ENCODE measurements at regions not wholly inside any gene's neighbourhood (a gene's known extent, or its start where the extent isn't known, plus 50 kb on each side); places are given as distances from the start of the nearest gene placed in this dataset.

GRCh38 chrX:15947648-15948317 lies 93.2 kb upstream of the AP1S2 start:
- no peak overlapping the region for H2AFZ ChIP-seq (ENCODE audit: insufficient read depth, low read length, poor library complexity)
- peak overlapping the region; percentile 70 for H3K27ac ChIP-seq (ENCODE audit: low read depth, low read length)
- no peak overlapping the region for H3K4ac ChIP-seq (ENCODE audit: low read depth, low read length)
- no peak overlapping the region for H3K18ac ChIP-seq (ENCODE audit: low read length)
- no peak overlapping the region for H3K4me3 ChIP-seq (ENCODE audit: low read depth, low read length)
- peak overlapping the region; percentile 7 for H4K91ac ChIP-seq (ENCODE audit: low read depth, low read length)
- H2BK12ac ChIP-seq (ENCODE audit: low read length), result no peak overlapping the region
- no peak overlapping the region for H2BK5ac ChIP-seq (ENCODE audit: low read depth, low read length, poor library complexity)
- H3K9me3 ChIP-seq (ENCODE audit: insufficient read depth, low read depth, low read length), result no peaks in the 10 kb centered on the region
- H3K23ac ChIP-seq (ENCODE audit: low read length), result no peak overlapping the region
- H3K4me1 ChIP-seq (ENCODE audit: control insufficient read depth in 1 of 2, insufficient read depth in 2 of 2, low read length in 2 of 2), result peaks cover 0 to 2% of the 10 kb centered on the region in 2 experiments
- no peak overlapping the region for H4K12ac ChIP-seq (ENCODE audit: low read depth, low read length)
- no peak overlapping the region for H3K4me2 ChIP-seq (ENCODE audit: low read length)
- H4K8ac ChIP-seq (ENCODE audit: low read depth, low read length), result no peak overlapping the region
- no peaks in the 10 kb centered on the region for H3K79me1 ChIP-seq (ENCODE audit: low read length)
- no peaks in the 10 kb centered on the region for H3K36me3 ChIP-seq (ENCODE audit: control insufficient read depth in 1 of 2, insufficient read depth in 2 of 2, low read length in 2 of 2)
- no CpG with 5 or more reads among the region's 1 CpG for WGBS (ENCODE audit: extremely low coverage, insufficient coverage, insufficient read length)
- H3K79me2 ChIP-seq (ENCODE audit: control insufficient read depth, insufficient read depth, low read length, poor library complexity), result no peaks in the 10 kb centered on the region
- DNase-seq, result no peak
- H3K27me3 ChIP-seq (ENCODE audit: insufficient read depth, low read length), result no peaks in the 10 kb centered on the region
- no peak overlapping the region for H2AK5ac ChIP-seq (ENCODE audit: low read length)
- no peak overlapping the region for H2BK120ac ChIP-seq (ENCODE audit: insufficient read depth, low read length, poor library complexity)
- H3K9ac ChIP-seq (ENCODE audit: low read length), result no peak overlapping the region
- no peak overlapping the region for H3K14ac ChIP-seq (ENCODE audit: low read length)

GRCh38 chrX:15946783-15947580 lies 92.4 kb upstream of the AP1S2 start:
- Histone ChIP-seq H4K8ac (ENCODE audit: low read depth, low read length) (no peak overlapping the region), H2AK5ac (ENCODE audit: low read length) (no peak overlapping the region), H3K4ac (ENCODE audit: low read depth, low read length) (no peak overlapping the region), H4K12ac (ENCODE audit: low read depth, low read length) (no peak overlapping the region), H3K27me3 (ENCODE audit: insufficient read depth, low read length) (no peaks in the 10 kb centered on the region), H3K4me2 (ENCODE audit: low read length) (peak overlapping the region; percentile 41), H3K23ac (ENCODE audit: low read length) (no peak overlapping the region), H3K79me2 (ENCODE audit: control insufficient read depth, insufficient read depth, low read length, poor library complexity) (no peaks in the 10 kb centered on the region), H3K4me1 (ENCODE audit: control insufficient read depth in 1 of 2, insufficient read depth in 2 of 2, low read length in 2 of 2) (peaks cover 0 to 2% of the 10 kb centered on the region in 2 experiments), H2BK12ac (ENCODE audit: low read length) (no peak overlapping the region), H3K9ac (ENCODE audit: low read length) (no peak overlapping the region), H2BK5ac (ENCODE audit: low read depth, low read length, poor library complexity) (no peak overlapping the region), H3K36me3 (ENCODE audit: control insufficient read depth in 1 of 2, insufficient read depth in 2 of 2, low read length in 2 of 2) (no peaks in the 10 kb centered on the region), H2AFZ (ENCODE audit: insufficient read depth, low read length, poor library complexity) (no peak overlapping the region), H4K91ac (ENCODE audit: low read depth, low read length) (no peak overlapping the region), H3K27ac (ENCODE audit: low read depth, low read length) (peak overlapping the region; percentile 86), H2BK120ac (ENCODE audit: insufficient read depth, low read length, poor library complexity) (no peak overlapping the region), H3K14ac (ENCODE audit: low read length) (no peak overlapping the region), H3K18ac (ENCODE audit: low read length) (no peak overlapping the region), H3K4me3 (ENCODE audit: low read depth, low read length) (no peak overlapping the region), H3K9me3 (ENCODE audit: insufficient read depth, low read depth, low read length) (no peaks in the 10 kb centered on the region), H3K79me1 (ENCODE audit: low read length) (no peaks in the 10 kb centered on the region)
- no peak for DNase-seq
- WGBS (ENCODE audit: extremely low coverage, insufficient coverage, insufficient read length), result no CpG with 5 or more reads among the region's 6 CpGs

- H3K79me1 ChIP-seq (ENCODE audit: low read length), result no peaks in the 10 kb centered on the region
- no peak overlapping the region for H2BK5ac ChIP-seq (ENCODE audit: low read depth, low read length, poor library complexity)
- DNase-seq, result no peak
- no peak overlapping the region for H3K18ac ChIP-seq (ENCODE audit: low read length)
- no peak overlapping the region for H4K8ac ChIP-seq (ENCODE audit: low read depth, low read length)
- no peak overlapping the region for H2AK5ac ChIP-seq (ENCODE audit: low read length)
- H3K9me3 ChIP-seq (ENCODE audit: insufficient read depth, low read depth, low read length), result no peaks in the 10 kb centered on the region
- H2AFZ ChIP-seq (ENCODE audit: insufficient read depth, low read length, poor library complexity), result no peak overlapping the region
- no peak overlapping the region for H4K12ac ChIP-seq (ENCODE audit: low read depth, low read length)
- no peak overlapping the region for H4K91ac ChIP-seq (ENCODE audit: low read depth, low read length)
- no peak overlapping the region for H3K14ac ChIP-seq (ENCODE audit: low read length)
- H3K9ac ChIP-seq (ENCODE audit: low read length), result no peak overlapping the region
- no peak overlapping the region for H3K4me2 ChIP-seq (ENCODE audit: low read length)
- H3K4me3 ChIP-seq (ENCODE audit: low read depth, low read length), result no peak overlapping the region
- H3K27ac ChIP-seq (ENCODE audit: low read depth, low read length), result no peak overlapping the region
- H3K4ac ChIP-seq (ENCODE audit: low read depth, low read length), result no peak overlapping the region
- H3K79me2 ChIP-seq (ENCODE audit: control insufficient read depth, insufficient read depth, low read length, poor library complexity), result no peaks in the 10 kb centered on the region
- no peak overlapping the region for H3K23ac ChIP-seq (ENCODE audit: low read length)
- H3K4me1 ChIP-seq (ENCODE audit: control insufficient read depth in 1 of 2, insufficient read depth in 2 of 2, low read length in 2 of 2), result peaks cover 0 to 2% of the 10 kb centered on the region in 2 experiments
- H2BK12ac ChIP-seq (ENCODE audit: low read length), result no peak overlapping the region
- WGBS (ENCODE audit: extremely low coverage, insufficient coverage, insufficient read length), result no CpG with 5 or more reads among the region's 2 CpGs
- no peaks in the 10 kb centered on the region for H3K27me3 ChIP-seq (ENCODE audit: insufficient read depth, low read length)
- no peaks in the 10 kb centered on the region for H3K36me3 ChIP-seq (ENCODE audit: control insufficient read depth in 1 of 2, insufficient read depth in 2 of 2, low read length in 2 of 2)
- no peak overlapping the region for H2BK120ac ChIP-seq (ENCODE audit: insufficient read depth, low read length, poor library complexity)
These were observed 88.8 kb upstream of the AP1S2 start for GRCh38 chrX:15943391-15943790.

GRCh38 chrX:15942307-15942706 lies 87.7 kb upstream of the AP1S2 start:
- H3K79me1 ChIP-seq (ENCODE audit: low read length), result no peaks in the 10 kb centered on the region
- no peak overlapping the region for H3K23ac ChIP-seq (ENCODE audit: low read length)
- H2AK5ac ChIP-seq (ENCODE audit: low read length), result no peak overlapping the region
- H2AFZ ChIP-seq (ENCODE audit: insufficient read depth, low read length, poor library complexity), result no peak overlapping the region
- H3K14ac ChIP-seq (ENCODE audit: low read length), result no peak overlapping the region
- no peak overlapping the region for H3K18ac ChIP-seq (ENCODE audit: low read length)
- WGBS (ENCODE audit: extremely low coverage, insufficient coverage, insufficient read length), result no CpG with 5 or more reads among the region's 2 CpGs
- H3K9ac ChIP-seq (ENCODE audit: low read length), result no peak overlapping the region
- no peaks in the 10 kb centered on the region for H3K27me3 ChIP-seq (ENCODE audit: insufficient read depth, low read length)
- H3K4me3 ChIP-seq (ENCODE audit: low read depth, low read length), result no peak overlapping the region
- no peaks in the 10 kb centered on the region for H3K36me3 ChIP-seq (ENCODE audit: control insufficient read depth in 1 of 2, insufficient read depth in 2 of 2, low read length in 2 of 2)
- no peaks in the 10 kb centered on the region for H3K9me3 ChIP-seq (ENCODE audit: insufficient read depth, low read depth, low read length)
- H2BK5ac ChIP-seq (ENCODE audit: low read depth, low read length, poor library complexity), result no peak overlapping the region
- no peaks in the 10 kb centered on the region for H3K79me2 ChIP-seq (ENCODE audit: control insufficient read depth, insufficient read depth, low read length, poor library complexity)
- H3K4ac ChIP-seq (ENCODE audit: low read depth, low read length), result no peak overlapping the region
- H4K8ac ChIP-seq (ENCODE audit: low read depth, low read length), result no peak overlapping the region
- peaks cover 2 to 3% of the 10 kb centered on the region in 2 experiments for H3K4me1 ChIP-seq (ENCODE audit: control insufficient read depth in 1 of 2, insufficient read depth in 2 of 2, low read length in 2 of 2)
- H4K91ac ChIP-seq (ENCODE audit: low read depth, low read length), result no peak overlapping the region
- no peak overlapping the region for H2BK12ac ChIP-seq (ENCODE audit: low read length)
- H2BK120ac ChIP-seq (ENCODE audit: insufficient read depth, low read length, poor library complexity), result no peak overlapping the region
- no peak overlapping the region for H3K27ac ChIP-seq (ENCODE audit: low read depth, low read length)
- DNase-seq, result no peak
- no peak overlapping the region for H3K4me2 ChIP-seq (ENCODE audit: low read length)
- H4K12ac ChIP-seq (ENCODE audit: low read depth, low read length), result no peak overlapping the region

Data from trophoblast cell (in vitro differentiated cells and primary cell).